Calu3 (cell line): ENCODE measurements at regions not wholly inside any gene's neighbourhood (a gene's known extent, or its start where the extent isn't known, plus 50 kb on each side); places are given as distances from the start of the nearest gene placed in this dataset.
"Not testable (repeated sequence)": the region's sequence is repeated elsewhere in the genome, so short reads cannot be mapped to it uniquely, and the experiment has no call there.

Source experiments
- BruUV-seq: library from RNA; stranded (reverse); fragments of 400-500 nt; replicated peaks from 2 replicates; lab custom pipeline; 2021; lab: Mats Ljungman, UMichigan
- CTCF ChIA-PET: fragments of 300-600 bp; sonication (Branson Sonifier 250); formaldehyde crosslinking; loops from one replicate; lab custom pipeline; 2022; ENCODE audit warnings: antibody characterized with exemption; lab: Charles Lee
- DNase-seq: peaks from one replicate; pipeline ENCODE4 v3.0.0; 2022
- H3K27ac Mint-ChIP-seq: one replicate; pipeline ENCODE4 v1.8.0; 2022; ENCODE audit warnings: mixed read lengths; ENCODE audit not compliant: unreplicated experiment
- H3K27me3 Mint-ChIP-seq: one replicate; pipeline ENCODE4 v1.8.0; 2022; ENCODE audit warnings: mixed read lengths; ENCODE audit not compliant: unreplicated experiment
- H3K36me3 Mint-ChIP-seq: one replicate; pipeline ENCODE4 v1.8.0; 2022; ENCODE audit warnings: mild to moderate bottlenecking, moderate library complexity, mixed read lengths; ENCODE audit not compliant: insufficient read depth, unreplicated experiment
- H3K4me1 Mint-ChIP-seq: one replicate; pipeline ENCODE4 v1.8.0; 2022; ENCODE audit warnings: mild to moderate bottlenecking, low read depth, mixed read lengths; ENCODE audit not compliant: unreplicated experiment
- H3K4me3 Mint-ChIP-seq: one replicate; pipeline ENCODE4 v1.8.0; 2022; ENCODE audit warnings: mild to moderate bottlenecking, low read depth, moderate library complexity, mixed read lengths; ENCODE audit not compliant: unreplicated experiment
- H3K9me3 Mint-ChIP-seq: one replicate; pipeline ENCODE4 v1.8.0; 2022; ENCODE audit warnings: low read depth, mixed read lengths; ENCODE audit not compliant: unreplicated experiment
- CTCF ChIP-seq: fragments of 200-600 bp; IDR thresholded peaks from one replicate; pipeline ENCODE4 v1.8.0; 2022; ENCODE audit warnings: antibody characterized with exemption; ENCODE audit not compliant: unreplicated experiment
- intact Hi-C: fragments of 100-400 bp; cut with micrococcal nuclease; formaldehyde crosslinking; loops from one replicate; pipeline ENCODE4 v1.10.0; 2022; ENCODE audit not compliant: unreplicated experiment

- intact Hi-C loops = no loop called here
- H3K36me3 Mint-ChIP-seq = no peaks in the 10 kb centered on the region
- CTCF ChIA-PET = no interaction called here
- no TSS peak for BruUV-seq
- H3K4me1 Mint-ChIP-seq = peaks cover 8% of the 10 kb centered on the region
- H3K27ac Mint-ChIP-seq = no peak overlapping the region
- no peak for DNase-seq
- no peaks in the 10 kb centered on the region for H3K27me3 Mint-ChIP-seq
- no peak overlapping the region for H3K4me3 Mint-ChIP-seq
- H3K9me3 Mint-ChIP-seq = no peaks in the 10 kb centered on the region
- TF ChIP-seq CTCF = no peak
Measured at GRCh38 chrX:65586491-65586890, 51.9 kb upstream of the LAS1L start.

- CTCF ChIA-PET, intact Hi-C loops, H3K4me3 Mint-ChIP-seq, DNase-seq, BruUV-seq, H3K9me3 Mint-ChIP-seq, H3K27ac Mint-ChIP-seq, H3K4me1 Mint-ChIP-seq, H3K36me3 Mint-ChIP-seq: not testable (repeated sequence)
- peaks cover 12% of the 10 kb centered on the region for H3K27me3 Mint-ChIP-seq
Measured at GRCh38 chrX:65585226-65585625, 50.6 kb upstream of the LAS1L start.
